ENCODE measurements at regions not wholly inside any gene's neighbourhood (a gene's known extent, or its start where the extent isn't known, plus 50 kb on each side); places are given as distances from the start of the nearest gene placed in this dataset.

DNA sequence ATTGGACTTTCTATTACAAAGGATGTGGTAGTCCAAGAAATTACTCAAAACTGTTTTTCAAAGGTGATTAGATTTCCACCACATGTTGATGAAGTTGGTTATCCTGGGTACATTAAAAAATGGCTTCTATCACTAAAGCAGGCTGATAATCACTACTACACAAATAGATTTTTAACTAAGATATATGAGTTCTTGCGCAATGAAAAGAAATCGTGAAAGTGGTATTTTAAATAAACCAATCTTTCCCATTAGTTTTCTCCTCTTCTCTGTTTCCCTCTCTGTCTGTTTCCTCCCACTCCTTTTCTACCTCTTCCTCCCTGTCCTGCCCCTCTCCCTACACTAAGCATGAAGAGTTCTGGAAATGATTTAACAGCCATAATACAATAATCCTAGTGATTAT is 487.9 kb upstream of the CITED2 start:
- no peaks in the 10 kb centered on the region for H3K9me3 ChIP-seq (ENCODE audit: control insufficient read depth, insufficient read depth, low read depth, low read length)
- no peaks in the 10 kb centered on the region for H3K27me3 ChIP-seq (ENCODE audit: control insufficient read depth, insufficient read depth, low read length)
- no peak overlapping the region for H3K9ac ChIP-seq (ENCODE audit: low read length)
- no peaks in the 10 kb centered on the region for H3K4me1 ChIP-seq (ENCODE audit: control insufficient read depth, insufficient read depth, low read length)
- H3K27ac ChIP-seq (ENCODE audit: low read depth, low read length), result no peak overlapping the region
- H3K36me3 ChIP-seq (ENCODE audit: control insufficient read depth, insufficient read depth, low read length), result no peaks in the 10 kb centered on the region
- H3K4me3 ChIP-seq (ENCODE audit: low read depth, low read length), result no peak overlapping the region

DNA sequence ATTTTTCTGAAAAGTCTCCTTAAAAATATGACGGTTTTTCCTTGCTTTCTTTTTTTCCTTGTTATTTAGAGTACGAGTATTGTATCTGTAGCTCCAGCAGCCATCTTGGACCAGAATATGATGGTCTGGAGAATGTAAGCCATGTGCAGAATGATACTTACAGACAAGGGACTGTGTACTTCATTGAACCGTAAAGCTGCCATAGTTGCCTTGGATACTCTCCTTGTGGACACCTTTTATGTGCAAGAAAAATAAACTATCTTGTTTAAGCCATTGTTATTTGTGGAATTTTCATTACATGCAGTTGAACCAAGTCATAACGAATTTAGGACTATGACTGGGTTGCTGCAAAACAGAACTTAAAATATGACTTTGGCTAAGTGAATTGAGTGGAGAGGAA is 485.8 kb upstream of the CITED2 start:
- no peaks in the 10 kb centered on the region for H3K9me3 ChIP-seq (ENCODE audit: control insufficient read depth, insufficient read depth, low read depth, low read length)
- no peak overlapping the region for H3K27ac ChIP-seq (ENCODE audit: low read depth, low read length)
- H3K27me3 ChIP-seq (ENCODE audit: control insufficient read depth, insufficient read depth, low read length), result no peaks in the 10 kb centered on the region
- H3K4me1 ChIP-seq (ENCODE audit: control insufficient read depth, insufficient read depth, low read length), result peaks cover 7% of the 10 kb centered on the region
- no peaks in the 10 kb centered on the region for H3K36me3 ChIP-seq (ENCODE audit: control insufficient read depth, insufficient read depth, low read length)
- H3K4me3 ChIP-seq (ENCODE audit: low read depth, low read length), result no peak overlapping the region
- H3K9ac ChIP-seq (ENCODE audit: low read length), result no peak overlapping the region

DNA sequence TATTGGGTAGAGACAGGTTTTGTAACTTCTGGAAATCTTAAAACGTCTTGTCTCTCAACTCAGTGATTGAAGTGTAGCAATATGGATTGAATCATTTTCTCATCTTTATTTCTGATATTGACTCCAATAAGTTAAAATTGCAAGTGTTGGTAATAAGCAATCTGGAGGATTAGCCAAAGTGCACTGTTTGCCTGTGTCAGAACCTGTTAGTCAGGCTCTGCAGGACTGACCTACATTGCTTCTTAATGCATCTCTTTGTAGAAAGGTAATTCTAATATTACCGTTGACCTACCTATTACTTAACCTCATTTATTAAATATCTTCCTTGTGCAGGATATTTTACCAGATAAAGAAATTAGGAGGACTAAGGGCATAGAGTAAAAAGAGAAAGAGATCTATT is 484.0 kb upstream of the CITED2 start:
- Histone ChIP-seq H3K9ac (ENCODE audit: low read length) (no peak overlapping the region), H3K27ac (ENCODE audit: low read depth, low read length) (no peak overlapping the region), H3K9me3 (ENCODE audit: control insufficient read depth, insufficient read depth, low read depth, low read length) (no peaks in the 10 kb centered on the region), H3K36me3 (ENCODE audit: control insufficient read depth, insufficient read depth, low read length) (no peaks in the 10 kb centered on the region), H3K4me3 (ENCODE audit: low read depth, low read length) (no peak overlapping the region), H3K4me1 (ENCODE audit: control insufficient read depth, insufficient read depth, low read length) (peaks cover 8% of the 10 kb centered on the region), H3K27me3 (ENCODE audit: control insufficient read depth, insufficient read depth, low read length) (no peaks in the 10 kb centered on the region)

DNA sequence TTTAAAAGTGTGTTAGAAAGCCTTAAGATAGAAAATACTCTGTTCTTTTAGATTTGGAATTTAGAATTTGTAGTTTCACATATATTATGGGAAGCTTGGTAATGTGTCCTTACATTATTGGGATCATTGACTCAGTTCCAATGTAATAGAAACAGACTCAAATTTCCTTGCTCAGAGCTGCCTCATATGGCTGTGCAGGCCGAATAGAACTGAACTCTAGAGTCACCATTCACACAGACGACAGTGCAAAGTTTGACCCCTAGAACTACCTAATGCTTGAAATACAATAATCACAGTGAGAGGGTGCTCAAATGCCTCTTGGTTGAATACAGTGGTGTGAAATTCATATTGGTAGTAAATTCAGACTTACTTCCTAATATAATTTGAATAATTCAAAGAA is 482.7 kb upstream of the CITED2 start:
- Histone ChIP-seq H3K27me3 (ENCODE audit: control insufficient read depth, insufficient read depth, low read length) (no peaks in the 10 kb centered on the region), H3K27ac (ENCODE audit: low read depth, low read length) (no peak overlapping the region), H3K4me1 (ENCODE audit: control insufficient read depth, insufficient read depth, low read length) (peaks cover 12% of the 10 kb centered on the region), H3K4me3 (ENCODE audit: low read depth, low read length) (no peak overlapping the region), H3K9ac (ENCODE audit: low read length) (no peak overlapping the region), H3K36me3 (ENCODE audit: control insufficient read depth, insufficient read depth, low read length) (no peaks in the 10 kb centered on the region), H3K9me3 (ENCODE audit: control insufficient read depth, insufficient read depth, low read depth, low read length) (no peaks in the 10 kb centered on the region; the same call in 1 of the 2 replicates)

DNA sequence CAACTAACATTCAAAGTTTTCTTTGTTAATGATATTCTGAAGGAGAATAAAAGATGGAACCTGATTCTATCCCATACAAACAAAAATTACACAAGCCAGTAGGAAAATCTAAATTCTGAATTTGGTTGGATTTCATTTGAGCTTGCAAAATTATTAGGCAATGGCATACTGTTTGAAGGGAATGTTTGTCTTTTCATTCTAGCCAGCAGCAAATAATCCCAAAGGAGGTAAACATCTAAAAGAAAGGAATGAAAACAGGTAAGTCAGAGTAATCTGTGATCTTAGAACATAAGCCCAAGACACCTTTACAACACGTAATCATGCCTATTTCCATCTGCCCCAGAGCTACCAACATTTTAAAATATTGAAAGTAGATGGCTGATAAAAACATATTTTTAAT is 482.1 kb upstream of the CITED2 start:
- Histone ChIP-seq H3K27ac (ENCODE audit: low read depth, low read length) (no peak overlapping the region), H3K9me3 (ENCODE audit: control insufficient read depth, insufficient read depth, low read depth, low read length) (no peaks in the 10 kb centered on the region; the same call in 1 of the 2 replicates), H3K27me3 (ENCODE audit: control insufficient read depth, insufficient read depth, low read length) (no peaks in the 10 kb centered on the region), H3K4me1 (ENCODE audit: control insufficient read depth, insufficient read depth, low read length) (peaks cover 12% of the 10 kb centered on the region), H3K36me3 (ENCODE audit: control insufficient read depth, insufficient read depth, low read length) (no peaks in the 10 kb centered on the region), H3K4me3 (ENCODE audit: low read depth, low read length) (no peak overlapping the region), H3K9ac (ENCODE audit: low read length) (no peak overlapping the region)

DNA sequence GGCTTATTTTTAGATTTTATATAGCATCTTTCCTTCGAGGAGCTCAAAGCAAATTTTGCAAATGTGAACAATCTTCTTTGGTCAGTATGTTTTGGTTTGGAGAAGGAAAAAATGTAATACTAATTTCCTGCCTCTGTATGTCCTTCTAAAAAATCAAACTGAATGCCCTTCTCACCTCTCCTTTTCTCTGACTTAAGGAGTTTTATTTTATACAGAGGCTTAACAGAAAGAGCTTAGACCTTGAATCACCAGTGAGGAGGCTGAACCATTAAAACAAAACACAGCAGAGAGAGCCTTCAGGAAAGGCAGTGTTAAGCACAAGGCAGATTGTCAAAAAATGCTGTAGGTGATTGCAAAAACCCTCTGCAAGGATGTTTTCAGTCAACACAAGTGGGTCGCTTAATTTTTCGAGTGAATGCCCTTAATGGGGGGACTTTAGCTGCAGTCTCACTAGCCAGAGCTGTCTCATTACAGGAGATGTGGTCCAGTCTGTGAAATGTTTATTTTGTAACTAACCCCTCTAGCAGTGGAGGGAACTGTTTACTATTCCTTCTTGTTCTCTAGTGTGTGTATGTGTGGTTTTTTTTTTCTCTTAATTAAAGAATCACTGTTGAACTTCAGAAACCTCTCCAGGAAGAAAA is 481.3 kb upstream of the CITED2 start:
- Histone ChIP-seq H3K9me3 (ENCODE audit: control insufficient read depth, insufficient read depth, low read depth, low read length) (no peaks in the 10 kb centered on the region; the same call in 1 of the 2 replicates), H3K4me3 (ENCODE audit: low read depth, low read length) (no peak overlapping the region), H3K36me3 (ENCODE audit: control insufficient read depth, insufficient read depth, low read length) (no peaks in the 10 kb centered on the region), H3K9ac (ENCODE audit: low read length) (no peak overlapping the region), H3K4me1 (ENCODE audit: control insufficient read depth, insufficient read depth, low read length) (peaks cover 12% of the 10 kb centered on the region), H3K27me3 (ENCODE audit: control insufficient read depth, insufficient read depth, low read length) (no peaks in the 10 kb centered on the region), H3K27ac (ENCODE audit: low read depth, low read length) (no peak overlapping the region)

DNA sequence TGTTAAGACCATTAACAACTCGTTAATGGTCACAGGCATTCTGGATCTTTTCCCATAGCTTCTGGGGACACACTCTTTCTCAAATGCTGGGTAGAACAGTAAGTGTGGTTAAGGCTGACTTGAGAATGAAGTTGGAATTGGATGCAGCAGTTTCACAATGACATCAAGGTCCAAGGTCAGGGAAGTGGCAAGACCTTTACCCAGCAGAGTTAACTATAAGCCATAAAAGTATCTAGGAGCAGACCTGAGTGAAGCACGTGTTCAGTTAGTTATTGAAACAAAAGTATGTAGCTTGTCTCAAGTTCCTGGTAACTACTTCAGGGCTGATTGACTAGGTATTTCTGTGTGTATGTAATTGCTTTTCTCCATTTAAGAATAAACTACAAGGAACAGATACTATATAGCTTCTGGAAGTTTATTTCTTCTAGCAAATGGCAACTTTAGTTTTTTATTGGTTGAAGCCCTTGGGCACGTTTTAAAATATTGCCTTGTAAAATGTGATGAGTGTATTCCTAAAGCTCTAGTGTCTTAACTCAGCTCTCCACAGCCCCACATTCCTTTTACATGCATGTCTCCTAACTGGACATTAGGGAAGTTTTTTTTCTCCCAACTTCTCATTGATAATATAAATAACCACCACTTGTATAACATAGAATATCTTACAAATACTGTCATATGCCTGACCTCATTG is 479.0 kb upstream of the CITED2 start:
- Histone ChIP-seq H3K9ac (ENCODE audit: low read length) (no peak overlapping the region), H3K27me3 (ENCODE audit: control insufficient read depth, insufficient read depth, low read length) (no peaks in the 10 kb centered on the region), H3K4me1 (ENCODE audit: control insufficient read depth, insufficient read depth, low read length) (peaks cover 12% of the 10 kb centered on the region), H3K36me3 (ENCODE audit: control insufficient read depth, insufficient read depth, low read length) (no peaks in the 10 kb centered on the region), H3K9me3 (ENCODE audit: control insufficient read depth, insufficient read depth, low read depth, low read length) (peaks cover 4% of the 10 kb centered on the region; the same call in 1 of the 2 replicates), H3K4me3 (ENCODE audit: low read depth, low read length) (no peak overlapping the region), H3K27ac (ENCODE audit: low read depth, low read length) (no peak overlapping the region)

DNA sequence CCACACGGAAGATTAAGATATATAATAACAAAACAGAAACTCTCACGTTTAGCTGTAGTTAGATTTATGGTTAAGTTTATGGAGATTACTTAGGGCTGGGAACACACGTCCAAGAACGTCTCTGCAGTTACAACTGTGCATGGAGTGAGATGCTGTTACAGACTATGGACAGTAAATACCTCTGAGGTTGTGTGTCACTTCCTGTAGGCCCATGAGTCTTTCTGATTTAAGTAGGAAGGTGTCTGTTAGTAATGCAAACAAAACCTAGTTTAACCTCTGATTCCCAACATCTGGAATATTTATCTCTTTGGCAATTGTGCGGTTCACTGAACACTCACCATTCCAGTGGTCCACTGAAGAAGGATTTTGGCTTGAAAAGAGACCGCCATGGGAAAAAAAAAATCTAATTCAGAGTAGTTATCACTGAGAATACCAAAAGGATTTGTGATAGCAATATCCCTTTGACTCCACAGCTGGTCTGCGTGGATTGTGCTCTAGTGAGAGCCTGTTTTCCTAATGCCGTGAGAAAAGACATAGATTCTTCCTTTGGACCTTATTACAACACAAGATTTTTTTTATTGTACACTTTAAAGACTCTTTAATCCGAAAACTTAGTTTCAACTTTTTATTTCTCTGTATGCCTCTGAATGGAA is 478.2 kb upstream of the CITED2 start:
- no peaks in the 10 kb centered on the region for H3K27me3 ChIP-seq (ENCODE audit: control insufficient read depth, insufficient read depth, low read length)
- H3K36me3 ChIP-seq (ENCODE audit: control insufficient read depth, insufficient read depth, low read length), result no peaks in the 10 kb centered on the region
- H3K4me3 ChIP-seq (ENCODE audit: low read depth, low read length), result no peak overlapping the region
- no peak overlapping the region; the same call in 1 of the 2 replicates for H3K27ac ChIP-seq (ENCODE audit: low read depth, low read length)
- peaks cover 4% of the 10 kb centered on the region; the same call in 1 of the 2 replicates for H3K9me3 ChIP-seq (ENCODE audit: control insufficient read depth, insufficient read depth, low read depth, low read length)
- no peak overlapping the region for H3K9ac ChIP-seq (ENCODE audit: low read length)
- peaks cover 13% of the 10 kb centered on the region for H3K4me1 ChIP-seq (ENCODE audit: control insufficient read depth, insufficient read depth, low read length)

DNA sequence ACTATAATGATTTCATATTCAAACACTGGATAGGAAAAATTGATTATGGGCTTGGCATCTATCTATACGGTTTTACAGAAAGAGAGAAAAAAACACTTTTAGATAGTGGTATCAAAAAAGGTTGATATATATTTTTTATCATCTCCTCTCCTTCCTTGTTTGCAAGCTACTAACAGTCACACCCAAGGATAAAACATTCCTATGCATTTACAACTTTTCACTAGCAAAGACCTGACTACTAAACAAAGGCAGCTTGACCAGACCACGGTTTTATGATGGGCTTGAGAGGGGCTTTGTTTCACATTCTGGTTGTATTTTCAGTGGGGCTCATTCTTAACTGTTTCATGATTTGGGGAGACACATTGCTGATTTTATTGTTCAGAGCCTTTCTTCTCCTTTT is 477.6 kb upstream of the CITED2 start:
- H3K9me3 ChIP-seq (ENCODE audit: control insufficient read depth, insufficient read depth, low read depth, low read length), result peaks cover 4% of the 10 kb centered on the region; the same call in 1 of the 2 replicates
- no peak overlapping the region for H3K4me3 ChIP-seq (ENCODE audit: low read depth, low read length)
- no peaks in the 10 kb centered on the region for H3K27me3 ChIP-seq (ENCODE audit: control insufficient read depth, insufficient read depth, low read length)
- no peak overlapping the region; the same call in 1 of the 2 replicates for H3K27ac ChIP-seq (ENCODE audit: low read depth, low read length)
- no peaks in the 10 kb centered on the region for H3K36me3 ChIP-seq (ENCODE audit: control insufficient read depth, insufficient read depth, low read length)
- H3K4me1 ChIP-seq (ENCODE audit: control insufficient read depth, insufficient read depth, low read length), result peaks cover 19% of the 10 kb centered on the region
- H3K9ac ChIP-seq (ENCODE audit: low read length), result no peak overlapping the region

DNA sequence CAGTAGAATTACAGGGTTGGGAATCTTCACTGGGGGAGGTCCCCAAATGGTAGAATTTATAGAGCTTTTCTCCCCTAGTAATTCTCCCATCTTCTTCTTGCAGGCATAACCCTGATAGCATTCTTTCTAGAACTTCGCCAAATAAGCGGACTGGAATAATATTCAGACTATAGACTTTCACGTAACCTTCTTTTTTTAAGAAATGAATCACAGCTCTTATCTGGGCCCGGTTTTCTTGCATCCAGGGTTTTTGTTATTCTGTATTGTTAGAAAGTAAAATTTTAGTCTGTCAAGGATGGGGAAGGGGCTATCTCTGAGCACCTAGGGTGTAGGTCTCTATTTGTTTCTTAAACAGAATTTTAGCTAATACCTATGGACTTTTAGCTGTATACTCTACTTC is 476.8 kb upstream of the CITED2 start:
- H3K9ac ChIP-seq (ENCODE audit: low read length), result no peak overlapping the region
- no peaks in the 10 kb centered on the region for H3K36me3 ChIP-seq (ENCODE audit: control insufficient read depth, insufficient read depth, low read length)
- H3K4me3 ChIP-seq (ENCODE audit: low read depth, low read length), result no peak overlapping the region
- no peak overlapping the region for H3K27ac ChIP-seq (ENCODE audit: low read depth, low read length)
- peaks cover 24% of the 10 kb centered on the region for H3K4me1 ChIP-seq (ENCODE audit: control insufficient read depth, insufficient read depth, low read length)
- no peaks in the 10 kb centered on the region for H3K27me3 ChIP-seq (ENCODE audit: control insufficient read depth, insufficient read depth, low read length)
- peaks cover 4% of the 10 kb centered on the region; the same call in 1 of the 2 replicates for H3K9me3 ChIP-seq (ENCODE audit: control insufficient read depth, insufficient read depth, low read depth, low read length)

DNA sequence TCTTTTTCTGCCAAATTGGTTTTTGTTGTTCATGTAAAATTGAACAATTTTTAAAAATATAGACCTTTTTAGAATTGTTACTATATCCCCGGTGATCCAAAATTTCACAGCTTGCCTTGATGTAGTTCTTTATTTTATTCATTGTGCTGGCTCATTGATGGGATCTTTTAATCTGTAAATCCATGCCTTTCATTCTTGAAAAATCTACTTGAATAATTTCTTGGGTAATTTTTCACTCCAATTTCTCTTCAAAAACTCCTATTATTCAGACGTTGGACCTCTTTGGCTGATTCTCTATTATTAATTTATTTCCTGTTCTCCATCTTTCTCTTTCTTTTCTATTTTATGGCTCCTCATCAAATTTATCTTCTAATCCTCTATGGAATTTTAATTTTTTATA is 476.1 kb upstream of the CITED2 start:
- H3K36me3 ChIP-seq (ENCODE audit: control insufficient read depth, insufficient read depth, low read length), result no peaks in the 10 kb centered on the region

More for the DNA sequence above, 476.1 kb upstream of the CITED2 start:
- Histone ChIP-seq H3K27ac (ENCODE audit: low read depth, low read length) (no peak overlapping the region), H3K9me3 (ENCODE audit: control insufficient read depth, insufficient read depth, low read depth, low read length) (peaks cover 4% of the 10 kb centered on the region; the same call in 1 of the 2 replicates), H3K4me3 (ENCODE audit: low read depth, low read length) (no peak overlapping the region), H3K9ac (ENCODE audit: low read length) (no peak overlapping the region), H3K4me1 (ENCODE audit: control insufficient read depth, insufficient read depth, low read length) (peaks cover 18% of the 10 kb centered on the region), H3K27me3 (ENCODE audit: control insufficient read depth, insufficient read depth, low read length) (no peaks in the 10 kb centered on the region)
